CD8-positive, alpha-beta memory T cell (primary cell): ENCODE measurements at regions not wholly inside any gene's neighbourhood (a gene's known extent, or its start where the extent isn't known, plus 50 kb on each side); places are given as distances from the start of the nearest gene placed in this dataset.

Experiments used
- CTCF ChIA-PET: fragments of 350-600 bp; sonication (Branson Sonifier 250); formaldehyde crosslinking; loops from one replicate; lab custom pipeline; 2021; ENCODE audit warnings: antibody characterized with exemption; lab: Charles Lee
- POLR2A ChIA-PET: fragments of 350-600 bp; sonication (Branson Sonifier 250); formaldehyde crosslinking; loops from one replicate; lab custom pipeline; 2021; ENCODE audit warnings: antibody characterized with exemption; lab: Charles Lee
- DNase-seq, 5 donors: peaks; one replicate each; pipeline versions ENCODE4 v3.0.0 to v3.0.0-alpha.2; 2020 to 2022; ENCODE audit warnings: mixed read lengths in 1 of 5
- H3K27ac ChIP-seq: one replicate; pipeline ENCODE4 v1.7.0; 2013; ENCODE audit warnings: low read depth, mild to moderate bottlenecking, low read length, moderate library complexity
- H3K27me3 ChIP-seq: 2 replicates; pipeline ENCODE4 v1.7.0; 2013; ENCODE audit warnings: low read length, mild to moderate bottlenecking; ENCODE audit not compliant: insufficient read depth, poor library complexity, severe bottlenecking
- H3K36me3 ChIP-seq: 2 replicates; pipeline ENCODE4 v1.7.0; 2013; ENCODE audit warnings: mild to moderate bottlenecking, low read length, moderate library complexity; ENCODE audit not compliant: insufficient read depth
- H3K4me1 ChIP-seq: 2 replicates; pipeline ENCODE4 v1.7.0; 2013; ENCODE audit warnings: mild to moderate bottlenecking, low read length, moderate library complexity; ENCODE audit not compliant: insufficient read depth
- H3K4me3 ChIP-seq: 2 replicates; pipeline ENCODE4 v1.7.0; 2013; ENCODE audit warnings: mild to moderate bottlenecking, low read length
- H3K9me3 ChIP-seq: 2 replicates; pipeline ENCODE4 v1.7.0; 2013; ENCODE audit warnings: mild to moderate bottlenecking, low read length
- H3K27ac Mint-ChIP-seq, 8 donors: one replicate each; pipeline ENCODE4 v1.8.0; 2020 to 2021; ENCODE audit warnings: mixed read lengths in 8 of 8, mild to moderate bottlenecking in 6 of 8, inconsistent platforms in 3 of 8, moderate library complexity in 3 of 8
- H3K27me3 Mint-ChIP-seq, 2 donors: one replicate each; pipeline ENCODE4 v1.8.0; 2020 to 2021; ENCODE audit warnings: mixed read lengths in 2 of 2, mild to moderate bottlenecking in 1 of 2, moderate library complexity in 1 of 2
- H3K36me3 Mint-ChIP-seq, 3 donors: one replicate each; pipeline ENCODE4 v1.8.0; 2020 to 2021; ENCODE audit warnings: mixed read lengths in 3 of 3, inconsistent platforms in 1 of 3, mild to moderate bottlenecking in 1 of 3
- H3K4me1 Mint-ChIP-seq, 3 donors: one replicate each; pipeline ENCODE4 v1.8.0; 2020 to 2021; ENCODE audit warnings: mixed read lengths in 3 of 3, inconsistent platforms in 1 of 3, mild to moderate bottlenecking in 1 of 3
- H3K4me3 Mint-ChIP-seq, 7 donors: one replicate each; pipeline ENCODE4 v1.8.0; 2020 to 2021; ENCODE audit warnings: mixed read lengths in 7 of 7, mild to moderate bottlenecking in 6 of 7, moderate library complexity in 4 of 7, inconsistent platforms in 2 of 7
- H3K9me3 Mint-ChIP-seq, 5 donors: one replicate each; pipeline ENCODE4 v1.8.0; 2020 to 2022; ENCODE audit warnings: mixed read lengths in 5 of 5, mild to moderate bottlenecking in 3 of 5, moderate library complexity in 2 of 5, inconsistent platforms in 1 of 5

DNA sequence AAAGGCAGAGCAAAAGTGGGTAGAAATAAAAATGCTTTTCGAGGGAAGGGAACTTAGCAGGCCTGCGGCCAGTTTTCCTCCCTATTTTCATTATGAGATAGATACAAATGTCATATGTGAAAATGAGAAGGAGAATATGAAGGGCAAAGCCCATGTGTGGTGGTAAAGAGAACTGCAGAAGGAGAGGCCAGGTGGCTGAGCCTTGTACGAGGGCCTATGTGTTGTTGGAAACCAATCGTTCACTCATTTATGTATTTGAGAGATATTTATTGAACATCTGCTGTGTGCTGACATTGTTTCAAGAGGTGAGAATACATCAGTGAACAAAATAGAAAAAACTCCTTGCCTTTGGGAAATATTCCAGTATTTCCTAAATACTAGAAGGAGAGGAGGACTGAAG lies 147.7 kb downstream of the SH3BGRL2 start:
- Mint-ChIP-seq H3K36me3 (no peaks in the 10 kb centered on the region), H3K27ac (no peak overlapping the region), H3K4me3 (no peak overlapping the region), H3K9me3 (no peaks in the 10 kb centered on the region), H3K4me1 (peaks cover 7 to 9% (median 8%) of the 10 kb centered on the region in 3 donors), H3K27me3 (peaks cover 2 to 6% of the 10 kb centered on the region in 2 donors)
- H3K4me1 ChIP-seq = peaks cover 5% of the 10 kb centered on the region
- H3K4me3 ChIP-seq = no peak overlapping the region
- no peaks in the 10 kb centered on the region for H3K27me3 ChIP-seq
- DNase-seq = no peak
- H3K9me3 ChIP-seq = no peaks in the 10 kb centered on the region
- ChIA-PET POLR2A (no interaction called here), CTCF (interaction anchor here (0.6 to 1.3 kb wide), 9 partner anchors 8 to 171 kb away, joined by 3 to 7 read pairs (median 4); no protein-coding TSS in a partner anchor)
- no peak overlapping the region for H3K27ac ChIP-seq
- H3K36me3 ChIP-seq = no peaks in the 10 kb centered on the region

DNA sequence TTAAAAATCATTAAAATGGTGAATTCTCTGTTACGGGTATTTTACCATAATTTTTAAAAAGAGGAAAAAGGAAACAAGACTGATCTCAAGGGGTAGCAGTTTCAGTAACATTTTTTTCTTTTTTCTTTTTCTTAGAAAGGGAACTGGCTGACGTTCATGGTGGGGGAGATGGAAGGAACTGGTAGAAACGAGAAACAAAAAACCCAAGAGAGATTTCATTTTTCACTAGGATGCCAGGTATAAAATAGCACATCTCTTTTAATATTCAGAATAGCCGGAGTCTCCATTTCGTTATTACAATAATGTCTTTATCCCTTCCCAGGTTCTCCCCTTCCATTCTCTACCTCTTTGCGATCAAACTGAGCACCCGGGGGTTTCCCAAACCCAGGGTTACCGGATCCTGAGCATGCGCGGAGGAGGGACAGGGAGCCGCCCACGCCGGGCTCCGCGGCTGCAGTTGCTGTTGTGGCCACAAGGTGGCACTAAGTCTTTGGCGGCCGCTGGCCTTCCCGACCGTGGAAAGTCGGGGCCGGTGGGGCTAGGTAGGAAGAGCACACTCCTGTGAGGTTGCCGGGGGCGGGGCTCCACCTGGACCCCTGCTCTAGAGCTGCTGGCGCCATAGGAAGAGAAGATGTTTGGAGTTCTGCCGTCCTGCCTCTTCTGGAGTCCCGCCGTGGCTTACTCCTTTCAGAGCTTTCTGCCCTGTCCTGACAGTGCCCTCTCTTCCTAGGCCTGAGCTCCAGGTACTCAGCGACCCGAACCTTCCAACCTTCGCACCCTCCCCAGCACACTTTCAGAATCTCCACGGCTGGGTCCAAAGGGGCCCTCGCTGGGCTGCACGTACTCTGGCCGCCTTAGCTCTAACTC lies 146.8 kb downstream of the SH3BGRL2 start:
- peak overlapping the region; percentile 42 to 89 (median 82) for H3K4me3 Mint-ChIP-seq
- H3K9me3 Mint-ChIP-seq = no peaks in the 10 kb centered on the region
- Histone ChIP-seq H3K36me3 (no peaks in the 10 kb centered on the region), H3K27me3 (no peaks in the 10 kb centered on the region), H3K4me3 (peak overlapping the region; percentile 64), H3K27ac (no peak overlapping the region), H3K9me3 (no peaks in the 10 kb centered on the region), H3K4me1 (peaks cover 5% of the 10 kb centered on the region)
- H3K27ac Mint-ChIP-seq = peak overlapping the region in 5 of 8 donors; percentile 9 to 52 (median 33)
- peak; percentile 75 to 85 (median 78) for DNase-seq
- H3K4me1 Mint-ChIP-seq = peaks cover 7 to 9% (median 8%) of the 10 kb centered on the region in 3 donors
- ChIA-PET POLR2A (no interaction called here), CTCF (interaction anchor here (0.6 to 1.3 kb wide), 9 partner anchors 9 to 172 kb away, joined by 3 to 7 read pairs (median 4); no protein-coding TSS in a partner anchor)
- peaks cover 2 to 5% of the 10 kb centered on the region in 2 donors for H3K27me3 Mint-ChIP-seq
- H3K36me3 Mint-ChIP-seq = no peaks in the 10 kb centered on the region

DNA sequence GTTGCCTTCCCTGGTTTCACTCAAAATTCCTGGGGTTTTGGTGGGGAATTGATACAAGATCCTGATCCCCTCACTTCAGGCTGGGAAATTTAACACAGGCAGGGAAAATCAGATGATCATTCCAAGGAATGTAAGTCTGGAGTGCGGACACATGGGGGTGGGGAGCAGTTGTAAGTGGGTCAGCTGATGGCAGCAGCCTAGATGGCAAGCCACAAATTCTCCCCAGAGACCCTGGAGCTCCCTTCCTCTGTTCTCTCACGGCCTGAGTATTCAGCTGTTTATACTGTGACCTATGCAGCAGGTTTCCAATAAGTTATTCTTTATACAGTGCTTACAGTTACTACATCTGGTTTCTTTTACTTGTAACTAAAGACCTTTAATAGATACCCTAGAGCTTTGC lies 144.9 kb downstream of the SH3BGRL2 start:
- no peaks in the 10 kb centered on the region for H3K36me3 ChIP-seq
- H3K27me3 Mint-ChIP-seq = peaks cover 2 to 5% of the 10 kb centered on the region in 2 donors
- ChIA-PET CTCF (interaction anchor here (1.0 to 1.1 kb wide), 2 partner anchors 92 to 94 kb away, joined by 3 to 4 read pairs; no protein-coding TSS in a partner anchor), POLR2A (no interaction called here)
- H3K27ac ChIP-seq = no peak overlapping the region
- H3K9me3 ChIP-seq = no peaks in the 10 kb centered on the region
- no peak overlapping the region for H3K27ac Mint-ChIP-seq
- peaks cover 7 to 9% (median 8%) of the 10 kb centered on the region in 3 donors for H3K4me1 Mint-ChIP-seq
- H3K27me3 ChIP-seq = no peaks in the 10 kb centered on the region
- no peak overlapping the region for H3K4me3 Mint-ChIP-seq
- H3K36me3 Mint-ChIP-seq = no peaks in the 10 kb centered on the region
- peaks cover 5% of the 10 kb centered on the region for H3K4me1 ChIP-seq
- no peaks in the 10 kb centered on the region for H3K9me3 Mint-ChIP-seq
- DNase-seq = no peak
- H3K4me3 ChIP-seq = no peak overlapping the region

GRCh38 chr6:79775222-79775621 lies 144.1 kb downstream of the SH3BGRL2 start:
- H3K36me3 Mint-ChIP-seq = no peaks in the 10 kb centered on the region
- H3K27ac ChIP-seq = no peak overlapping the region
- H3K36me3 ChIP-seq = no peaks in the 10 kb centered on the region
- H3K9me3 Mint-ChIP-seq = no peaks in the 10 kb centered on the region
- DNase-seq = no peak
- CTCF ChIA-PET = interaction anchor here (1.2 to 2.0 kb wide), 2 partner anchors 9 to 39 kb away, joined by 3 to 5 read pairs; no protein-coding TSS in a partner anchor
- H3K4me1 Mint-ChIP-seq = peaks cover 7 to 9% (median 8%) of the 10 kb centered on the region in 3 donors
- H3K27me3 Mint-ChIP-seq = peaks cover 2 to 5% of the 10 kb centered on the region in 2 donors
- H3K4me3 ChIP-seq = no peak overlapping the region
- H3K27me3 ChIP-seq = no peaks in the 10 kb centered on the region
- POLR2A ChIA-PET = no interaction called here
- H3K4me1 ChIP-seq = peaks cover 5% of the 10 kb centered on the region
- no peak overlapping the region for H3K4me3 Mint-ChIP-seq
- no peaks in the 10 kb centered on the region for H3K9me3 ChIP-seq
- H3K27ac Mint-ChIP-seq = no peak overlapping the region

DNA sequence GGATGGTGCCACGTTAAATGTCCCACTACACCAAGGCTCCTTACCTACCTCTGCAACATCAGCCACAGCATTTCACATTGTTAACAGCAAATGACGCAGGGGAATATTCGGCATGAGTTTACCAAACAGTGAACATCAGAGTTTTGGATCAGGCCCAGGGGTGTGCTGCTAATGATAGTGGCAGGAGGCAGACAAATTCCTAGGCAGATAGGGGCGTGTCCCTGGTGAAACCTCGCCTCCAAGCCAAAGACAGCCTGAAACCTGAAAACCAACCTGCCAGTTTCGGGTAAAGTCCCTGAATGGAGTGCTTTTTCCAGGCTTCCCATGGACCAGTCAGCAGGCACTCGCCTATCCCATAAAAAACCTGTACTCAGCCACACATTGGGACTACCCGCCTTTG lies 133.6 kb downstream of the SH3BGRL2 start:
- peaks cover 0 to 3% (median 2%) of the 10 kb centered on the region in 5 donors for H3K9me3 Mint-ChIP-seq
- no peak for DNase-seq
- H3K27ac ChIP-seq = no peak overlapping the region
- no peaks in the 10 kb centered on the region for H3K27me3 ChIP-seq
- CTCF ChIA-PET = no interaction called here
- peaks cover 0 to 3% (median 0%) of the 10 kb centered on the region in 3 donors for H3K36me3 Mint-ChIP-seq
- no peaks in the 10 kb centered on the region for H3K9me3 ChIP-seq
- no peak overlapping the region for H3K4me3 ChIP-seq
- H3K27me3 Mint-ChIP-seq = peaks cover 10 to 22% of the 10 kb centered on the region in 2 donors
- H3K36me3 ChIP-seq = no peaks in the 10 kb centered on the region
- POLR2A ChIA-PET = no interaction called here
- H3K4me3 Mint-ChIP-seq = no peak overlapping the region
- no peaks in the 10 kb centered on the region for H3K4me1 Mint-ChIP-seq
- H3K4me1 ChIP-seq = no peaks in the 10 kb centered on the region
- no peak overlapping the region for H3K27ac Mint-ChIP-seq

DNA sequence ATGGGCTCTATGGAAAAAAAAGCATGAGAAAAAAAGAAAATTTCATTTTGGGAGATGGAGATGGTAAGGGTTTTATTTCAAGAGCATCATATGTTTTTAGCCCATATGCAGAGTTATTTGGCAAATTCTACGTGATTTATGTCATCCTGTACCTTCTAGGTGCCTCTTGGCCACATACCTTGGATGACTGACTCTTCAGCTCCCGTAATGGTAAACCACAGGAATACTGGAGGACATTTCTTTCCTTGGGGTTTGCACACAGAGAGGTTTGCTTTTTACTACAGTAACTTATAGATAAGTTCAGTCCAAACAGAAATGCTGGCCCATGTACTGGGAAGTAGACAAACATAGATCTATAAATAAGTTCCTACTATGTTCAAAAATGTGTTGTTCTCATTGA lies 132.2 kb downstream of the SH3BGRL2 start:
- H3K9me3 ChIP-seq = no peaks in the 10 kb centered on the region
- DNase-seq = no peak
- Mint-ChIP-seq H3K36me3 (no peaks in the 10 kb centered on the region), H3K4me3 (no peak overlapping the region), H3K9me3 (peaks cover 0 to 2% (median 0%) of the 10 kb centered on the region in 5 donors), H3K4me1 (no peaks in the 10 kb centered on the region), H3K27ac (no peak overlapping the region), H3K27me3 (peaks cover 15 to 32% of the 10 kb centered on the region in 2 donors)
- no peaks in the 10 kb centered on the region for H3K36me3 ChIP-seq
- H3K27me3 ChIP-seq = no peaks in the 10 kb centered on the region
- no peaks in the 10 kb centered on the region for H3K4me1 ChIP-seq
- H3K27ac ChIP-seq = no peak overlapping the region
- ChIA-PET CTCF (no interaction called here), POLR2A (no interaction called here)
- no peak overlapping the region for H3K4me3 ChIP-seq

GRCh38 chr6:79762370-79762769 lies 131.2 kb downstream of the SH3BGRL2 start:
- no peaks in the 10 kb centered on the region for H3K36me3 Mint-ChIP-seq
- DNase-seq = no peak
- no peaks in the 10 kb centered on the region for H3K9me3 ChIP-seq
- H3K4me1 ChIP-seq = no peaks in the 10 kb centered on the region
- H3K27me3 ChIP-seq = no peaks in the 10 kb centered on the region
- CTCF ChIA-PET = no interaction called here
- no peaks in the 10 kb centered on the region for H3K4me1 Mint-ChIP-seq
- H3K27ac Mint-ChIP-seq = no peak overlapping the region
- peaks cover 0 to 2% (median 0%) of the 10 kb centered on the region in 5 donors for H3K9me3 Mint-ChIP-seq
- H3K4me3 ChIP-seq = no peak overlapping the region
- no peak overlapping the region for H3K4me3 Mint-ChIP-seq
- H3K36me3 ChIP-seq = no peaks in the 10 kb centered on the region
- H3K27me3 Mint-ChIP-seq = peaks cover 15 to 31% of the 10 kb centered on the region in 2 donors
- no peak overlapping the region for H3K27ac ChIP-seq
- POLR2A ChIA-PET = no interaction called here

DNA sequence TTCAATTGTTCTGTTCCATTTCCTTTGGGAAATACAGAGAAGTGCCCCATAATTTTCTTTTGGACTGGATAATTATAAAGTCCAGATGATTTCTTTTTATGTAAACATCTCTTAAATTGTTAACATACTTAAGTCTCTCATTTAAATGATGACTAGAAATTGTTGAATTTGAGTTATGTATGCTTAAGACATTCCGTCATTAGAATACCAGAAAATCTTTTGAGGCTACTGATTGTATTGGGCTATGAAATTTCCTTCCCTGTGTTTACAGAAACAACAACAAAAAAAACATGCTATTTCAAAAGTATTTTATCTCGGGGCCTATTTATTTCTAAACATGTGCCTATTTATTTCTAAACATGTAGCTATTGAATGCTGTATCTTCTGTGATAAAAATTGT lies 125.4 kb downstream of the SH3BGRL2 start:
- no peaks in the 10 kb centered on the region for H3K4me1 Mint-ChIP-seq
- Histone ChIP-seq H3K27me3 (no peaks in the 10 kb centered on the region), H3K36me3 (no peaks in the 10 kb centered on the region), H3K27ac (no peak overlapping the region), H3K4me1 (no peaks in the 10 kb centered on the region), H3K4me3 (no peak overlapping the region), H3K9me3 (no peaks in the 10 kb centered on the region)
- peaks cover 8 to 46% of the 10 kb centered on the region in 2 donors for H3K27me3 Mint-ChIP-seq
- peaks cover 0 to 6% (median 0%) of the 10 kb centered on the region in 5 donors for H3K9me3 Mint-ChIP-seq
- ChIA-PET CTCF (no interaction called here), POLR2A (no interaction called here)
- H3K36me3 Mint-ChIP-seq = no peaks in the 10 kb centered on the region
- H3K4me3 Mint-ChIP-seq = no peak overlapping the region
- no peak overlapping the region for H3K27ac Mint-ChIP-seq
- DNase-seq = no peak
